RWPE1 (cell line): ENCODE measurements at regions not wholly inside any gene's neighbourhood (a gene's known extent, or its start where the extent isn't known, plus 50 kb on each side); places are given as distances from the start of the nearest gene placed in this dataset.

Experiments
- CTCF ChIA-PET: fragments of 350-600 bp; sonication (Branson Sonifier 250); formaldehyde crosslinking; extraction: SDS; loops from one replicate; lab custom pipeline; 2021; lab: Yijun Ruan, JAX
- POLR2A ChIA-PET: fragments of 400-600 bp; formaldehyde crosslinking; extraction: SDS; loops from one replicate; lab custom pipeline; 2020; ENCODE audit warnings: antibody characterized with exemption; ENCODE audit not compliant: low non-redundant PET; lab: Yijun Ruan, JAX
- DNase-seq: peaks from one replicate; pipeline ENCODE4 v3.0.0; 2012; ENCODE audit warnings: low spot score
- H3K27ac ChIP-seq: fragments of 450-650 bp; 2 replicates; pipeline ENCODE4 v1.5.1; 2017
- CTCF ChIP-seq: fragments of 450-650 bp; conservative IDR thresholded peaks from 2 replicates; pipeline ENCODE4 v1.5.1; 2017; ENCODE audit warnings: low read depth, mild to moderate bottlenecking

- no peak for DNase-seq
- H3K27ac ChIP-seq: no peak overlapping the region
- CTCF ChIA-PET: interaction anchor here (0.6 to 0.8 kb wide), 2 partner anchors 11 to 429 kb away, joined by 3 to 4 read pairs; no protein-coding TSS in a partner anchor
- no peak for TF ChIP-seq CTCF
- POLR2A ChIA-PET: no interaction called here
Observed at GRCh38 chr5:167554564-167555290, 736.7 kb upstream of the WWC1 start.

DNA sequence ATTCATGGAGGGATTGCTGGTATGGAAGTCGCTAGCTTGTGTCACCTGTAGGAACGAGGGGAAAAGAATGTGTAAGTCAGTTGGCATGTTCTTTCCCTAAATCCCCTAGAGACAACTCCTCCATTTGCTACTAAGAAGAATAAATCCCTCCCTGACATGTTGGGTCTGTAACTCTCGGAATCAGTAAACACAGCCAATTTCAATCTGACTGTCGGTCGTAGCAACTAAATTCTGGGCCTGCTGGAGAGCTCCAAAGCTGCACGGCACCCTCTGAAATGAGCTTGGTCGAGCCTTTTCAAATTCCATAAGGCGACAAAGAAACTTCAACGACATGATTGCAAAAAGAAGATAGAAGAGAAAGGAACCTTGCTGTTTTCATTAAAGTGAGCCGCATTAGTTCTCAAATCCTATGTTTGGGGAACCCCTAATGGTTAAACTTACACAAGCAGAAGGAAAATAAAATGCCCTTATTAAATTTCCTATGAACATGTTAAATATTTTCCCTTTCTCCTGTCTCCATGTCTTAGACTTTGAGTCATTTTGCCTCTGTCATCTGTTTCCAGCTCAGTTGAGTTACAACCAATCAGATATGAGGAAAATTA lies 735.8 kb upstream of the WWC1 start:
- ChIA-PET POLR2A (no interaction called here), CTCF (interaction anchor here (0.7 to 0.8 kb wide), 2 partner anchors 10 to 594 kb away, joined by 3 read pairs; no protein-coding TSS in a partner anchor)
- DNase-seq: peak; percentile 5
- no peak for TF ChIP-seq CTCF
- H3K27ac ChIP-seq: no peak overlapping the region

- TF ChIP-seq CTCF: no peak
- H3K27ac ChIP-seq: no peak overlapping the region
- ChIA-PET POLR2A (no interaction called here), CTCF (no interaction called here)
- DNase-seq: no peak
Observed at GRCh38 chr5:167557359-167557758, 734.1 kb upstream of the WWC1 start.

- TF ChIP-seq CTCF: no peak
- CTCF ChIA-PET: interaction anchor here (0.6 kb wide), 2 partner anchors 315 to 1331 kb away, joined by 4 read pairs; no protein-coding TSS in a partner anchor
- POLR2A ChIA-PET: no interaction called here
- no peak for DNase-seq
- no peak overlapping the region for H3K27ac ChIP-seq
Observed at GRCh38 chr5:167561796-167562195, 729.6 kb upstream of the WWC1 start.

- no peak for TF ChIP-seq CTCF
- no peak overlapping the region for H3K27ac ChIP-seq
- DNase-seq: no peak
- POLR2A ChIA-PET: no interaction called here
- CTCF ChIA-PET: interaction anchor here (1.5 kb wide), 1 partner anchor 9 kb away, joined by 3 read pairs; no protein-coding TSS in a partner anchor
Observed at GRCh38 chr5:167564275-167564674, 727.2 kb upstream of the WWC1 start.

GRCh38 chr5:167565189-167565954 lies 726.1 kb upstream of the WWC1 start:
- DNase-seq: peak; percentile 31
- TF ChIP-seq CTCF: peak; percentile 24; the same call in 1 of the 2 replicates
- H3K27ac ChIP-seq: no peak overlapping the region
- CTCF ChIA-PET: interaction anchor here (0.6 to 2.0 kb wide), 10 partner anchors 8 to 1935 kb away, joined by 3 to 6 read pairs (median 3); no protein-coding TSS in a partner anchor
- POLR2A ChIA-PET: no interaction called here
